CD14-positive monocyte (primary cell): ENCODE measurements at regions not wholly inside any gene's neighbourhood (a gene's known extent, or its start where the extent isn't known, plus 50 kb on each side); places are given as distances from the start of the nearest gene placed in this dataset.

Source experiments
- DNase-seq, 3 donors: peaks; one replicate each; pipeline ENCODE4 v3.0.0-alpha.2; 2011 to 2022
- H2AFZ ChIP-seq: 2 replicates; pipeline ENCODE4 v1.6.0; 2012; ENCODE audit warnings: mild to moderate bottlenecking, low read depth, low read length, inconsistent platforms; ENCODE audit not compliant: insufficient read depth, poor library complexity, severe bottlenecking
- H3K27ac ChIP-seq, 2 donors: 1 replicate in 1 of 2; 2 replicates in 1 of 2; pipeline ENCODE4 v1.5.1; 2012 to 2013; ENCODE audit warnings: low read length in 2 of 2, control low read depth in 1 of 2, inconsistent platforms in 1 of 2, low read depth in 1 of 2, mild to moderate bottlenecking in 1 of 2
- H3K27me3 ChIP-seq, 2 donors: one replicate each; pipeline versions ENCODE4 v1.6.0 to v1.6.1; 2011 to 2013; ENCODE audit warnings: low read length in 2 of 2; ENCODE audit not compliant: control insufficient read depth in 2 of 2, insufficient read depth in 2 of 2
- H3K36me3 ChIP-seq, 2 donors: replicated peaks in 1 of 2; 1 replicate in 1 of 2; 2 replicates in 1 of 2; pipeline versions ENCODE4 v1.5.1 to v1.6.1; 2012 to 2013; ENCODE audit warnings: low read length in 2 of 2, control low read depth in 1 of 2, inconsistent platforms in 1 of 2, mild to moderate bottlenecking in 1 of 2; ENCODE audit not compliant: insufficient read depth in 2 of 2, control insufficient read depth in 1 of 2
- H3K4me1 ChIP-seq, 2 donors: 1 replicate in 1 of 2; 2 replicates in 1 of 2; pipeline versions ENCODE4 v1.5.1 to v1.6.1; 2012 to 2013; ENCODE audit warnings: low read length in 2 of 2, control low read depth in 1 of 2, inconsistent platforms in 1 of 2, mild to moderate bottlenecking in 1 of 2, moderate library complexity in 1 of 2; ENCODE audit not compliant: insufficient read depth in 2 of 2, control insufficient read depth in 1 of 2
- H3K4me2 ChIP-seq: replicated peaks from 2 replicates; pipeline ENCODE3; 2012; ENCODE audit warnings: low read length, moderate library complexity, mild to moderate bottlenecking; ENCODE audit not compliant: poor library complexity, severe bottlenecking; ENCODE audit errors: extremely low read depth
- H3K4me3 ChIP-seq, 3 experiments: fragments of 200-600 bp in 1 of 3; sonication (generic) in 1 of 3; replicated peaks in 1 of 3; 1 replicate in 2 of 3; 2 replicates in 1 of 3; pipeline ENCODE4 v1.5.1; 2011 to 2013; ENCODE audit warnings: low read length in 3 of 3, mild to moderate bottlenecking in 3 of 3, control low read depth in 2 of 3, low read depth in 2 of 3, inconsistent platforms in 1 of 3, moderate library complexity in 1 of 3
- H3K79me2 ChIP-seq: 2 replicates; pipeline ENCODE4 v1.6.0; 2012; ENCODE audit warnings: mild to moderate bottlenecking, control low read depth, inconsistent platforms, low read length, moderate library complexity; ENCODE audit not compliant: insufficient read depth
- H3K9ac ChIP-seq: 2 replicates; pipeline ENCODE4 v1.6.0; 2017; ENCODE audit warnings: low read length, mild to moderate bottlenecking; ENCODE audit not compliant: insufficient read depth, poor library complexity, severe bottlenecking
- H3K9me3 ChIP-seq, 2 donors: replicated peaks in 1 of 2; 1 replicate in 1 of 2; 2 replicates in 1 of 2; pipeline versions ENCODE4 v1.5.1 to v1.6.1; 2012 to 2013; ENCODE audit warnings: low read length in 2 of 2, control low read depth in 1 of 2; ENCODE audit not compliant: control insufficient read depth in 1 of 2, insufficient read depth in 1 of 2
- H4K20me1 ChIP-seq: 2 replicates; pipeline ENCODE4 v1.6.0; 2012; ENCODE audit warnings: mild to moderate bottlenecking, low read length, control low read depth, moderate library complexity; ENCODE audit not compliant: insufficient read depth
- H3K27ac Mint-ChIP-seq, 7 donors: one replicate each; pipeline ENCODE4 v1.8.0; 2020; ENCODE audit warnings: mild to moderate bottlenecking in 7 of 7, mixed read lengths in 7 of 7, moderate library complexity in 6 of 7, inconsistent platforms in 2 of 7
- H3K27me3 Mint-ChIP-seq, 3 donors: one replicate each; pipeline ENCODE4 v1.8.0; 2021 to 2022; ENCODE audit warnings: low read depth in 3 of 3, mild to moderate bottlenecking in 3 of 3, mixed read lengths in 3 of 3, moderate library complexity in 3 of 3, inconsistent platforms in 1 of 3
- H3K36me3 Mint-ChIP-seq, 2 donors: one replicate each; pipeline ENCODE4 v1.8.0; 2020; ENCODE audit warnings: mixed read lengths in 2 of 2, inconsistent platforms in 1 of 2, mild to moderate bottlenecking in 1 of 2
- H3K4me1 Mint-ChIP-seq: one replicate; pipeline ENCODE4 v1.8.0; 2020; ENCODE audit warnings: mild to moderate bottlenecking, mixed read lengths
- H3K4me3 Mint-ChIP-seq, 2 donors: one replicate each; pipeline ENCODE4 v1.8.0; 2020; ENCODE audit warnings: mild to moderate bottlenecking in 2 of 2, mixed read lengths in 2 of 2, moderate library complexity in 1 of 2
- H3K9me3 Mint-ChIP-seq, 7 donors: one replicate each; pipeline ENCODE4 v1.8.0; 2020 to 2022; ENCODE audit warnings: mixed read lengths in 7 of 7, mild to moderate bottlenecking in 6 of 7, moderate library complexity in 6 of 7, inconsistent platforms in 2 of 7
- WGBS: methylation state at CpG from one replicate; pipeline ENCODE4 v1.1.5; 2013; ENCODE audit warnings: missing lambda C conversion rate; ENCODE audit not compliant: insufficient coverage; 5-methylcytosine and 5-hydroxymethylcytosine counted together
- intact Hi-C, 2 donors: fragments of 100-400 bp; cut with micrococcal nuclease; formaldehyde crosslinking; loops; one replicate each; pipeline versions ENCODE4 v1.15.0 to v1.15.1; 2023
- TF ChIP-seq, protein P1 (sequence below): fragments of 200-600 bp; IDR thresholded peaks from one replicate; pipeline ENCODE4 v1.8.0; 2022; ENCODE audit warnings: antibody characterized with exemption, mild to moderate bottlenecking

DNA sequence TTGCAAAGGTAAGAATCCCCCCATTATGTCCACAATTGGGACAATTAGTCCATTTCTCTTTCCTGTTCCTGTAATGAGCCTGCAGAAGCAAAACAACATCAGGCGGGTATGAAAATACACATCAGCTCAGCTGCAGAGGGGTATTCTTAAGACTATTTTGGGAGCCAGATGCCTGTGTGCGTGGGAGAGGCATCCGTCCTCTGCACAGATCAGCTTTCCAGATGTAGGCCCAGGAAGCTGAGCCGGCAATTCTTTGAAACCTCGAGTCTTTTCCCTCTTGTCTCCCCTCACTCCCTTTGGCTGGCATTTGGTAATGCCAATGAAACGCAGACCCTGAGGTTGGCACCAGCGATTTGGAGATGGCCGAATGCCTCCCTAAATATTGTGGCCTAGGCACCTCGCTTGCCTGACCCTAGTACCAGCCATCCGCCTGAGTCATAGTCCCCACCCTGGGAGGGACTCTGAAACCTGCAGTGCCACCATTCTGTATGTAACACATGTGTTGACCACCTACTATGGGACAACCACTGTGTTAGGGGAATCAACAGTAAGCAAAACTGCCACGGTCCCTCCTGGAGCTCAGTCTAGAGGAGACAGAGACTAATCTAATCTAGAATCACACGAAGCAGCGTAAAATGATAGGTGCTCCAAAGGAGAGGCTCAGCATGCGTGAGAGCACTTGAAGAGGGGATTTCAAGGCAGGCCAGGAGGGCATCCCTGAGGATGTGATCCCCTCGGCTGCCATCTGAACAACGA lies 603.0 kb downstream of the MATN1 start:
- 93% methylated on average over 12 of the region's 16 CpGs for WGBS
- no peak overlapping the region for H3K27ac Mint-ChIP-seq
- TF ChIP-seq, protein P1, sequence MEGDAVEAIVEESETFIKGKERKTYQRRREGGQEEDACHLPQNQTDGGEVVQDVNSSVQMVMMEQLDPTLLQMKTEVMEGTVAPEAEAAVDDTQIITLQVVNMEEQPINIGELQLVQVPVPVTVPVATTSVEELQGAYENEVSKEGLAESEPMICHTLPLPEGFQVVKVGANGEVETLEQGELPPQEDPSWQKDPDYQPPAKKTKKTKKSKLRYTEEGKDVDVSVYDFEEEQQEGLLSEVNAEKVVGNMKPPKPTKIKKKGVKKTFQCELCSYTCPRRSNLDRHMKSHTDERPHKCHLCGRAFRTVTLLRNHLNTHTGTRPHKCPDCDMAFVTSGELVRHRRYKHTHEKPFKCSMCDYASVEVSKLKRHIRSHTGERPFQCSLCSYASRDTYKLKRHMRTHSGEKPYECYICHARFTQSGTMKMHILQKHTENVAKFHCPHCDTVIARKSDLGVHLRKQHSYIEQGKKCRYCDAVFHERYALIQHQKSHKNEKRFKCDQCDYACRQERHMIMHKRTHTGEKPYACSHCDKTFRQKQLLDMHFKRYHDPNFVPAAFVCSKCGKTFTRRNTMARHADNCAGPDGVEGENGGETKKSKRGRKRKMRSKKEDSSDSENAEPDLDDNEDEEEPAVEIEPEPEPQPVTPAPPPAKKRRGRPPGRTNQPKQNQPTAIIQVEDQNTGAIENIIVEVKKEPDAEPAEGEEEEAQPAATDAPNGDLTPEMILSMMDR: no peak

DNA sequence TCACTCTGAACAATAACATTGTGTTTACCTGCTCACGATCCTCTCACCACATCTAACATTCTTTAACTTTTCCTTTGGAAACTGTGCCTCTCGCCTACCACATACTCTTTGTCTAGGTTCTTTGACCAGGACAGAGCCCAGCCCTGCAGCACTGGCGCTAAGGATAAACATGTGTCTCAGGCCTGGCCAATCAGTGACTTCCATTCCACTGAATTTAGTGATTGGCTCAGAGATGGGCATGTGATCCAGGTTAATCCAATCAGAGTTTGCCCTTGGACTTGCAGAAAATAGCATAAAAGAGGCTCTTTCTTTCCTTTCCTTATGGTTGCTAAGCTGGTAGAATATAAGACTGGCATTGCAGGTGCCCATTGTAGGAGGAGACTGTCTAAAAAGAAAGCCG lies 605.7 kb downstream of the MATN1 start:
- Mint-ChIP-seq H3K4me1 (peaks cover 14% of the 10 kb centered on the region), H3K9me3 (peaks cover 0 to 2% (median 0%) of the 10 kb centered on the region in 7 donors), H3K27me3 (peaks cover 5 to 8% (median 5%) of the 10 kb centered on the region in 3 donors), H3K27ac (no peak overlapping the region), H3K36me3 (no peaks in the 10 kb centered on the region), H3K4me3 (no peak overlapping the region)
- H3K9me3 ChIP-seq: no peaks in the 10 kb centered on the region
- no peak overlapping the region for H3K27ac ChIP-seq
- whole genome bisulfite sequencing: 95% methylated on average over 3 of the region's 4 CpGs
- no peaks in the 10 kb centered on the region for H3K36me3 ChIP-seq
- intact Hi-C loops: no loop called here
- DNase-seq: no peak
- no peak overlapping the region for H3K4me2 ChIP-seq
- peaks cover 10 to 12% of the 10 kb centered on the region in 2 donors for H3K4me1 ChIP-seq
- no peaks in the 10 kb centered on the region for H3K27me3 ChIP-seq
- TF ChIP-seq, protein P1: no peak
- H2AFZ ChIP-seq: no peak overlapping the region
- no peak overlapping the region for H3K4me3 ChIP-seq
- no peaks in the 10 kb centered on the region for H4K20me1 ChIP-seq
- no peaks in the 10 kb centered on the region for H3K79me2 ChIP-seq
- H3K9ac ChIP-seq: no peak overlapping the region

More for the DNA sequence above, 603.0 kb downstream of the MATN1 start:
- peaks cover 36% of the 10 kb centered on the region for H3K4me1 Mint-ChIP-seq
- Histone ChIP-seq H3K9ac (no peak overlapping the region), H4K20me1 (no peaks in the 10 kb centered on the region), H2AFZ (no peak overlapping the region), H3K4me2 (no peak overlapping the region), H3K9me3 (no peaks in the 10 kb centered on the region), H3K79me2 (no peaks in the 10 kb centered on the region), H3K27ac (no peak overlapping the region), H3K4me1 (peaks cover 28 to 31% of the 10 kb centered on the region in 2 donors), H3K4me3 (no peak overlapping the region), H3K36me3 (no peaks in the 10 kb centered on the region), H3K27me3 (no peaks in the 10 kb centered on the region)
- peaks cover 2 to 6% (median 4%) of the 10 kb centered on the region in 3 donors for H3K27me3 Mint-ChIP-seq
- H3K9me3 Mint-ChIP-seq: peaks cover 0 to 3% (median 1%) of the 10 kb centered on the region in 7 donors
- H3K4me3 Mint-ChIP-seq: no peak overlapping the region
- peaks cover 0 to 7% of the 10 kb centered on the region in 2 donors for H3K36me3 Mint-ChIP-seq
- DNase-seq: no peak
- intact Hi-C loops: no loop called here
